GM19351 (cell line): ENCODE measurements at regions not wholly inside any gene's neighbourhood (a gene's known extent, or its start where the extent isn't known, plus 50 kb on each side); places are given as distances from the start of the nearest gene placed in this dataset.

Experiments
- ATAC-seq: cut with Tn5 transposase; IDR thresholded peaks from one replicate; pipeline ENCODE4 v1.9.1; 2021; ENCODE audit warnings: mild to moderate bottlenecking, moderate library complexity; ENCODE audit not compliant: unreplicated experiment

- no peak for ATAC-seq
Measured at GRCh38 chr7:18305866-18306265, 189.7 kb upstream of the HDAC9 start.

- ATAC-seq, result no peak
Measured at GRCh38 chr7:18306696-18307095, 188.9 kb upstream of the HDAC9 start.

GRCh38 chr7:18308938-18309337 is 186.6 kb upstream of the HDAC9 start:
- ATAC-seq, result no peak

- ATAC-seq, result no peak
Measured at GRCh38 chr7:18312482-18312881, 183.1 kb upstream of the HDAC9 start.

GRCh38 chr7:18313965-18314364 is 181.6 kb upstream of the HDAC9 start:
- ATAC-seq, result no peak

GRCh38 chr7:18315241-18315640 is 180.3 kb upstream of the HDAC9 start:
- ATAC-seq, result no peak

GRCh38 chr7:18317941-18318340 is 177.6 kb upstream of the HDAC9 start:
- no peak for ATAC-seq

- peak; percentile 7 for ATAC-seq
Measured at GRCh38 chr7:18320422-18320821, 175.1 kb upstream of the HDAC9 start.

- ATAC-seq, result peak; percentile 97
Measured at GRCh38 chr7:18320971-18321567, 174.5 kb upstream of the HDAC9 start.

GRCh38 chr7:18330548-18330947 is 165.0 kb upstream of the HDAC9 start:
- ATAC-seq, result no peak

GRCh38 chr7:18336626-18337025 is 158.9 kb upstream of the HDAC9 start:
- no peak for ATAC-seq

GRCh38 chr7:18337048-18337809 is 158.3 kb upstream of the HDAC9 start:
- ATAC-seq, result no peak

GRCh38 chr7:18338910-18339523 is 156.5 kb upstream of the HDAC9 start:
- no peak for ATAC-seq

GRCh38 chr7:18341756-18342155 is 153.8 kb upstream of the HDAC9 start:
- ATAC-seq, result no peak

- no peak for ATAC-seq
Measured at GRCh38 chr7:18343047-18343446, 152.5 kb upstream of the HDAC9 start.

- ATAC-seq, result no peak
Measured at GRCh38 chr7:18344536-18344935, 151.0 kb upstream of the HDAC9 start.

GRCh38 chr7:18345641-18346234 is 149.8 kb upstream of the HDAC9 start:
- peak; percentile 77 for ATAC-seq

GRCh38 chr7:18347170-18347569 is 148.4 kb upstream of the HDAC9 start:
- no peak for ATAC-seq

GRCh38 chr7:18350678-18351077 is 144.9 kb upstream of the HDAC9 start:
- ATAC-seq, result no peak

- ATAC-seq, result peak; percentile 76
Measured at GRCh38 chr7:18352339-18353255, 143.0 kb upstream of the HDAC9 start.

- no peak for ATAC-seq
Measured at GRCh38 chr7:18353339-18353738, 142.2 kb upstream of the HDAC9 start.
